T follicular helper cell (primary cell): ENCODE measurements at regions not wholly inside any gene's neighbourhood (a gene's known extent, or its start where the extent isn't known, plus 50 kb on each side); places are given as distances from the start of the nearest gene placed in this dataset.
"Not testable (repeated sequence)": the region's sequence is repeated elsewhere in the genome, so short reads cannot be mapped to it uniquely, and the experiment has no call there.

Experiments
- DNase-seq: peaks from one replicate; pipeline ENCODE4 v3.0.0-alpha.2; 2020; ENCODE audit warnings: low read depth

DNA sequence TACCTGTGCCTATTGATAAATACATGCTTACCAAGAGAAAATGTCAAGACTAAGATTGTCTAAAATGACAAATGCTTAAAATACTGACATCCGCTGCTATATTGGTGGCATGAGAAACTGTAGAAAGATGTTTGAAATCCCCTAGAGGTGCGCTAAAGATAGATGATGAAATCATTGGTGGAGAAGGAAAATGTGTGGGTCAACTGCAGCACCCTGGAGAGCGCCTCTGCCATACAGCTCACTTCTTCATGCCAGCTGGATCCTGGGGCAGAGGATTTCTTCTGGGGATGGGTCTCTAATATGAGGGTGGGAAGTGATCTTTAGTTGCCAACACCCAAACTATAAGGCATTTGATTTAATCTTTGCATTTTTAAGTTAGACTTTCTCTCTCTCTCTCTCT is 680.4 kb upstream of the POM121L12 start:
- DNase-seq: no peak

DNA sequence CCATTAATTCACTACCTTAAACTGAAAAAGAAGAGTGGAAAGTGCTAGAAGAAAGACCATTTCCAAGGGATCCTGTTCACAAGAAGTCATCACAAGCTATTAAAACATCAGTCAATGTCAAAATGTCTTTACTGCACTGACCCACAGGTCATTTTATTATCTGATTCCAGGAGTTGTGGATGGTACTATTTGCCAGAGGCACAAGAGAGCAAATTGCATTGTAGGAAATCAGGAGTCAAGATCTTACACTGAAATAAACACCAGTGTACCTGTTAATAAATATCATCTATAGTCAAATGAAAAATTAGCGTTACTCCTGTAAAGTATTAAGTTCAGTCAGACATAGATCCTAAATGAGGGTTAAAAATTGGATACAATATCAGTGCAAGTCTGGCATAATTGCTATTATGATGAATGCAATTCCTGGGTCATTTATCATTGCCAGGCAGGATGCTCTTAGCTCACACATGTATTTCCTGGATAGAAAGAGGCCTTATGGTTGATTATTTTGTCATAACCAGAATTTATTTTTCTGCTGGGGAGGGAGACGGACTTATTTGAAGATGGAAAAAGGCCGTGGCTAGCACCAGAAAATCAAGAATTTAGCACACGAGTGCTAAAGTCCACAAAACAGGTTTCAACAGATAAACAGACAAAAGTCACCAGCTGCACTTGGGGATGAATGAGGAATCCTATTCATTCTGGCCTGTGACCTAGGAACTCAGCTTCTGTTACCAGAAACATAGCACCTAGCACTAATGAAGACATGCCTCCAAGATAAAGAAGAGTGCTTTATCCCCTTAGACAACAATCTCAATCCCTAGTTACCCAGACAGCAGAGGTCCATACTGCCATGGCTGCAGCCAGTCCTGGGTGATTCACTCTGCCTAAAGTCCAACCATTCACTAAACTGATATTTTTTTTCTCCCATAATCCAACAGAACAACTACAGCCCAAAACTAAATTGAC is 683.1 kb upstream of the POM121L12 start:
- DNase-seq: no peak

DNA sequence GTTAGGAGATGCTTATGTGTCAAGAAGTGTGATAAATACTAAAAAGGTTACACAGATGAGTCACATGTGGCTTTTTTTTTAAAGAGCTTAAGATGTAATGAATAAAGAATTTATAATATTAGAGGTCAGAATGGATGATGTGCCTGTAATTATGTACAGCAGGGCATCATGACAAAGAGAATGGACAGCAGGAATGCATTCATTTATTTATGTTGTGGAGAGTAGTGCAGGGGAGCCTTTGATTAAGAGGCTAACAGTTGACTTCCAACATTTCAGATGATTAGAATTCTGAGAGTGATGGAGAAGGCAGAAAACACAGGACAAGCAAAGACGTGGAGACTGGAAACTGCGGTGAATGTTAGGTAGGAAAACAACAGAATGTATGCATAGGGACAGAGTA is 691.4 kb upstream of the POM121L12 start:
- no peak for DNase-seq

DNA sequence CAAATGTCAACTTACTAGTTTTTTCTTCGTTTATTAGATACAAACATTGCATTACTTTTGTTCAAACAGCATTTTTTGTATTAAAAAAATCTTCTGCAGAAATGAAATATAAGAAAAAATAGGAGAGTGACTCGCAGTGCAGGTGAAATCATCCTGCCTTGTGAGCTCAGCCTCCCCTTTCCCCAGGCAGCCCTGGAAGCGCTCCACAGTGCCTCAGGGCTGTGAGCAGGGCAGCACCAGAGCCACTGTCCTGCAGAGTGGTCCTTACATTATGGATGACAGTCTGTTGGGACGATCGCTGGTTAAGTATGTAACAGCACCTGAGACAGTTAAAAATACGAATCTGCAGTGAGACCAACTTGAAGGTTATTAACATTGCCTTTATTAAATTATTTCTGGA is 695.4 kb upstream of the POM121L12 start:
- no peak for DNase-seq

DNA sequence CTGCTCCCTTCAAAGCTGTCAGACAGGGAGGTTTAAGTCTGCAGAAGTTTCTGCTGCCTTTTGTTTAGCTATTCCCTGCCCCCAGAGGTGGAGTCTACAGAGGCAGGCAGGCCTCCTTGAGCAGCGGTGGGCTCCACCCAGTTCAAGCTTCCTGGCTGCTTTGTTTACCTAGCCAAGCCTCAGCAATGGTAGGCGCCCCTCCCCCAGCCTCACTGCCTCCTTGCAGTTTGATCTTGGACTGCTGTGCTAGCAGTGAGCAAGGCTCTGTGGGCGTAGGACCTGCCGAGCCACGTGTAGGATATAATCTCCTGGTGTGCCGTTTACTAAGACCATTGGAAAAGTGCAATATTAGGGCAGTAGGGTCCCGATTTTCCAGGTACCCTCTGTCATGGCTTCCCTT is 707.1 kb upstream of the POM121L12 start:
- not testable (repeated sequence) for DNase-seq

DNA sequence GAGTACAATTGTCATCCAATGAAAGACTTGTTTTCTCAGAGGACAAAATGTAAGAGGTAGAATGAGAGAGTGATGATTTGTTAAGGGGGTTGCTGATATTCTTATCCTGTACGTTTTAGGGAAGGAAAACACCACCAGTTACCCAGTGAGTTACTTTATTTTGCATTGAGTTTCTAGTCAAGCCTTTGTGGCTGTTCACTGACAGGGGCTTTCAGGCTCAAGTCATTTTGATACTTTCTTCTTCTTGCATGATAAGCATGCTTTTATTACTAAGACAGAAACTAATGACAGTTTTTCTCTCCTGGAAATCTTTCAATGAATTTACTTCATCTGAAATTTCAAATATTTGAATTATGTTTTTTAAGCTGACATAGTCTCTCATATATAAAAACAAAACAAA is 710.2 kb upstream of the POM121L12 start:
- no peak for DNase-seq

DNA sequence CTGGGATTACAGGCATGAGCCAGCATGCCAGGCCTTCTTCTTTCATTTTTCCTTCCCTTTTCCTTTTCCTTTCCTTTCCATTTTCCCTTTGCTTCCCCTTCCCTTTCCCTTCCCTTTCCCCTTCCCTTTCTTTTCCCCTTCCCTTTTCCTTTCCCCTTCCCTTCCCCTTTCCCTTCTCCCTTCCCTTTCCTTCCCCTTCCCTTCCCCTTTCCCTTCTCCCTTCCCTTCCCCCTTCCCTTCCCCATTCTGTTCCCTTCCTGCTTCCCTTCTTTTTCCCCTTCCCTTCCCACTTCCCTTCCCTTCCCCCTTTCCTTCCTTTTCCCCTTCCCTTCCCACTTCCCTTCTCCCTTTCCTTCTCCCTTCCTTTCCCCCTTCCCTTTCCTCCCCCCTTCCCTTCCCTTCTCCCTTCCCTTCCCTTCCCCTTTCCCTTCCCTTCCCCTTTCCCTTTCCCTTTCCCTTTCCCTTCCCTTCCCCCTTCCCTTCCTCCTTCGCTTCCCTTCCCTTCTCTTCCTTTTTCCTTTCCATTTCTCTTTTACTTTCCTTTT is 712.2 kb upstream of the POM121L12 start:
- no peak for DNase-seq

DNA sequence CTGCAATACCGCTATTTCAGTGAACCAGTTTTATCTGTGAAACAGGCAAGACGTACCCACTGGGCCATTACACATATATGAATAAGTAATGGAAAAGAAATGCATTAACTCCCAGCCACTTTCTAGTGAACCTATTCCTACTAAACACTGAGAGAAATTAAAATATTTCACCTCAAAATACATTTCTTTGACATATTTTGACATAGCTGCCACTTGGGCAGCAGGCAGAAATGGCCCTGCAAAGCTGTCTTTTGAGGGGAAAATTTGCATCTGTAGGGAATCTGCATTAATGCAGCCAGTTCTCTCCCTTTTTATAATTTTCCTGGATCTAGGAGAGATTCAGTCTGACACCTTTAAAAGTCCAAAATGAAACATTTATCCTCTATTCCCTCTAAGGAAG is 714.8 kb upstream of the POM121L12 start:
- no peak for DNase-seq

DNA sequence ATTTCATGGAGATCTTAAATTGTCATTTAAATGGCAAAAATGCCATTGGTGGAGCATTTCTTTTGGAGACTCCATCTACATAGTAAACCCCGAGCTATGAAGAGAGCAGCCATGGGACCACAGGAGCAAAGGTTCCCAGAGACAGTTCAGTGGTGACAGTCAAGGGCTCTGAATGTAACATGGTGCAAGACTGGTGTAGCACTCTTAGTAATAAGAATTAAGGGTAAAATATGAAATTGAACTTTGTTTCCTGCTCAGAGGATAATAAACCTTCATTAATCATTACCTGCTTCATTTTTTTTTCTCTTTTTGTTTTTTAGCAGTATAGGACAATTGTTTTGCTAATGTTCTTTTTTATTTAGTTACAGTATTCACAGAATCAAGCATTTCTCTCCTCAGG is 717.5 kb upstream of the POM121L12 start:
- no peak for DNase-seq

DNA sequence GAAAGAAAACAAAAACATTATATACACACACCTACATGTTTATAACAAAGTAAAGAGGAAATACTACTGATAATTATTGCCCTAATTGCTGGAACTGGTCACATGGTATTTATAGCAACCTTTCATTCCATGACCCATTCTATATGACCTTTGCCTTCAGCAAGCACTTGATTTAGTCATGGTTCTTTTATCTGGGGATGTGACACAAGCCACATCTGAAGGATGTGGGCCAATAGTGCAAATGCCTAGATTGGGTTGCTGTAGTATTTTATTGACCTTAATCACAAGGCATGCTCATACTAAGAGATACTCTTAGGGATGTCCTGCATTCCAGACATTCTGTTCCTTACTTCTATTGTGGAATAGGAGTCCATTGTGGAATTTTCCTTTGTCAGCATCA is 723.5 kb upstream of the POM121L12 start:
- no peak for DNase-seq

DNA sequence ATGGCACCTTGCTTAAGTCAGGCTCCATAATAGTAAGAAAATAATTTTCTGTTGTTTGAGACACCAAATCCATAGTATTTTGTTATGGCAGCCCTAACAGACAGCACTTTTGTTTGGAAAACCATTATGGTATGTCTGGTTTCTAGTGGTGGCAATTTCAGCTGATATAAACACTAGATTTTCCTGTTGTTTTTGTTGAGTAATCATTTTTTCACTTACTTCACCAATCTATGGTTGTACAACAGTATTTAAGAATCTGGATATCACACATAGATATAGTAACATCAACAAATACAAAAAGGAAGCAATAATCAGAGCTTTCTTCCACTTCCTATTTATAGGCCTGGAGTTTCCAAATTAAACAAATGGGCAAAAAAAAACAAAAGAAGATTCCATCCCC is 725.8 kb upstream of the POM121L12 start:
- no peak for DNase-seq

DNA sequence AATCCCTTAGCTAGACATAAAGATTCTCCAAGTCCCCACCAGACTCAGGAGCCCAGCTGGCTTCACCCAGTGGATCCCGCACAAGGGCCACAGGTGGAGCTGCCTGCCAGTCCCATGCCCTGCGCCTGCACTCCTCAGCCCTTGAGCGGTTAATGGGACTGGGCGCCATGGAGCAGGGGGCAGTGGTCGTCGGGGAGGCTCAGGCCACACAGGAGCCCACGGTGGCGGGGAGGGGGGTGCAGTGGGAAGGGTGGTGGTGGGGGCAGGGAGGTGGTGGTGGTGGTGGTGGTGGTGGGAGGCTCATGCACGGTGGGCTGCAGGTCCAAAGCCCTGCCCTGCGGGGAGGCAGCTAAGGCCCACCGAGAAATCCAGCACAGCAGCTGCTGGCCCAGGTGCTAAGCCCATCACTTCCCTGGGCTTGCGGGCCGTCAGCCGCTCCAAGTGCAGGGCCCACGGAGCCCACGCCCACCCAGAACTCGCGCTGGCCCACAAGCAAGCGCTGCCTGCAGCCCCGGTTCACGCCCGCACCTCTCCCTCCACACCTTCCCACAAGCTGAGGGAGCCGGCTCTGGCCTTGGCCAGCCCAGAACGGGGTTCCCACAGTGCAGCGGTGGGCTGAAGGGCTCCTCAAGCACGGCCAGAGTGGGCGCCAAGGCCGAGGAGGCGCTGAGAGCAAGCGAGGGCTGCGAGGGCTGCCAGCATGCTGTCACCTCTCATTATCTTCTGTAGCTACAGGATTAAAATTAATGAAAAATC is 732.5 kb upstream of the POM121L12 start:
- DNase-seq: no peak

DNA sequence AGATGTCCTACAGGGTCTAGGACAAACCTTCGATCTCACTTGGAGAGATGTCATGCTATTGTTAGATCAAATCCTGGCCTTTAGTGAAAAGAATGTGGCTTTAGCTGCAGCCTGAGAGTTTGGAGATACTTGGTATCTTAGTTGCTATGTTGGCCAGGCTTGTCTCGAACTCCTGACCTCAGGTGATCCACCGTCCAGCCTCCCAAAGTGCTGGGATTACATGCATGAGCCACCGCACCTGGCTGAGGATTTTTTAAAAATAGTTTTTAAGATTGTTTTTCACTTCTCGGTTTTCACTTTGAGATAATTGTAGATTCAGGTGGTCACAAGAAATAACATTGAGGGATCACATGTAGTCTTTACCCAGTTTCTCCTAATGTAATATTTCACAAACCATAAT is 738.3 kb upstream of the POM121L12 start:
- no peak for DNase-seq

DNA sequence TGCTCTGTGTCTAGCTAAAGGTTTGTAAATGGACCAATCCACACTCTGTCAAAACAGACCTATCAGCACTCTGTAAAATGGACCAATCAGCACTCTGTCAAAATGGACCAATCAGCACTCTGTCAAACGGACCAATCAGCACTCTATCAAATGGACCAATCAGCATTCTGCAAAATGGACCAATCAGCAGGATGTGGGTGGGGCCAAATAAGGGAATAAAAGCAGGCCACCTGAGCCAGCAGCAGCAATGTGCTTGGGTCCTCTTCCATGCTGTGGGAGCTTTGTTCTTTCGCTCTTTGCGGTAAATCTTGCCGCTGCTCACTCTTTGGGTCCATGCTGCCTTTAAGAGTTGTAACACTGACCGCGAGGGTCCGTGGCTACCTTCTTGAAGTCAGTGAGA is 740.5 kb upstream of the POM121L12 start:
- DNase-seq: no peak

DNA sequence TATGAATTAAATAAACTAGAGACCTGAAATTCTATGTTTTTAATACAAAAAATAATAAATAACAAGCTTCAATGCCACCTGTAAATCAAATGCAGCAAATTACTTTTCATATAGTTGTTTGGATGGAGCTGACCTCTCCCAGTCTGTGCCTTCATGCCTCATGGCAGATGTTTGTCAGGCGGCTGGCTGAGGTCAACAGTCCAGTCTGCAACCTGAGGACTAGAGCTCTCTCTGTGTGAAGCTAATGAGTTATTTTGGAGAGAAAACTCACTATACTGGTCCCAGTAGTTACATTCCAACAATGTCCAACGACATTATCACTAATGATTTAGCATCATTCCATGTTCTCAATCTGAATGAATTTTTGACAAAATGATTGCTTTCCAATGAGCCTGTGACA is 746.2 kb upstream of the POM121L12 start:
- DNase-seq: no peak

DNA sequence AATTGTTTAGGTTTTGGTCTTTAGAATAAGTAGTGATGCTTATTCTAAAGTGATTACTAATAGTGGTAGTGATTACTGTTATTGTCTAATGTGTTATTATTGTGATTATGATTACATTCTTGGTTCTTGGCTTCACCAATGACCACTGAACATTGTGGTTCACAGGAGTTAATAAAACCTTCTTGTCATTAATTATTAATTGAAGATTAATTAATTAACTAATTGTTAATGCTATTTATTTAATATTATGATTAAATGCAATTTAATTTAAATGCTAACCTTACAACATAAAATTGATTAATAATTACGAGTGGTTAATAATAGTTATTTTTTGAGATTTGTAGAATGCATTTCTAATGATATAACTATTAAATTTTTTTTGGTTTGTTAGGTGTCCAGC is 747.7 kb upstream of the POM121L12 start:
- DNase-seq: no peak

DNA sequence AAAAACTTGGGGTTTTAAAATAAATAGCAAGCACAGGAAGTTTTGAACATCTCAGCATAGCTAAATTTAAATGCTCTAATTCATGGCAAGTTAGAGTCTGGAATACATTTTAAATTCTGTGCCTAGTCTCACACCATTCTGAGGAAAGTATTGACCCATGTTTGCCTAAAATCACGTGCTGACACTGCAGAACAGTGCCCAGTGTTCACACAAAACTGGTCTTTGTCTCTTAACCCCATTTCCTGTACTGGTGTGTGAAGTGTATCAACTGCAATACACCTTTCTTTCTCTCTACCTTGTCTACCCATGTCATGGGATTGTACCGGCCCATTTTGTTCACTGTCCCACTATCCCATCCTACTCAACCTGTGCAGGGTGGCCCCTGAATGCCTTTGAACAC is 749.7 kb upstream of the POM121L12 start:
- DNase-seq: no peak

DNA sequence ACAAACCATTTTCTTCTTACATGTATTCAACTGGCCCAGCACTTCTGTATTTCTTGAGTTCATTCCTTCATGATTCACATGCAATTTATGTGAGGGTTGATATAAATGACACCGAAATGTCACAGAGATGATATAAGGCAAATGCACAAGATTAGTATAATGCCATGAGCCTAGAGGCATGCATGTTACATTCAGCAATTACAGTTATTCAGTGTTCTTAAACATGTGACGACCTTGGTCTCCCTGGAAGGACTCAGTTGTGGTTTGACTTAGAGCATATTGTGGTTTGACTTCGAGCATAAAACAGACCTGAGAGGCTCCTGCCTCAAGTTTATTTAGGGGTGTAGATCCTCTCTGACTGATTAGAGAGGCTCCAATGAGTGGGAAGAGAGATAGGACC is 752.1 kb upstream of the POM121L12 start:
- no peak for DNase-seq

DNA sequence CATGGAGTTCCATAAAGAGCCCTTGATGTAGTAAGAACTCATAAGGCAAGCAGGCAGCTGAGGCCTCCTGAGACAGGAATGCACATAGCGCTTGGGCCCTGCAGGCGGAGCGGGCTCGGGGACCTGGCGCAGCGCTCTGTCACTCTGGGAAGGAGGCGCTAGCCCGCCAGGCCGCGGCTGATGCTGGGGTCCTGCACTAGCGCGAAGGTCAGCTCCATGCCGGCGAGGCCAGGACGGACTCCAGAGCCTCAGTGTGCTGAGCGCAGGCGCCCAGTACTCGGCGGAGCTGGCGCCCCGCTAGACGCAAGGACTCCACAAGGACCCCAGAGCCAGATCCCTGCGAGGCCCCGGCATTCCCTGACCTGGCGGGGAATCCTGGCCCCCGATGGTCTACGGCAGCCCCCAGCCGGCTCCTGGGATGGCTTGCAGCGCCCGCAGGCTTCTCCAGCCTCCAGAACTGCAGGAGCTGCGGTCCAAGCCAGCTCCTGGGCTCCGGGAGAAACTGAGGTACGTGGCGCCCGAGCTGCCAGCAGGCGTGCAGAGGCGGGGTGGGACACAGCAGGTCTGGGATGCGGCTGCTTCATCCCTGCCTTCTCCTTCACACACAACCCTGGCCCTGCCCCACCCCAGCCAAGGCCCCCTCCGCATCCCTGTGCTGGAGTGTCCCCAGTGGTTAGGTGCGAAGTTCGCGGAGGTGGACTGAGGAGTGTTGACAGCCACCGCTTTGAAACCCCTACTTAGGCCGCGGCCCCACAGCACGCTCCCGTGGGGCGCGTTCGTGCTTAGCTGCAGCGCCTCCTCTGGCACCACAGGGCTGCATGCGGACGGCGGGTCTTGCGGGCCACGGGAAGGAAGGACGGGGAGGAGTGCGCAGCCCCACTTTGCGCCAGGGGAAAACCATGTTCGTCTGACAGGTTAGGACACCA is 761.5 kb upstream of the POM121L12 start:
- DNase-seq: no peak

DNA sequence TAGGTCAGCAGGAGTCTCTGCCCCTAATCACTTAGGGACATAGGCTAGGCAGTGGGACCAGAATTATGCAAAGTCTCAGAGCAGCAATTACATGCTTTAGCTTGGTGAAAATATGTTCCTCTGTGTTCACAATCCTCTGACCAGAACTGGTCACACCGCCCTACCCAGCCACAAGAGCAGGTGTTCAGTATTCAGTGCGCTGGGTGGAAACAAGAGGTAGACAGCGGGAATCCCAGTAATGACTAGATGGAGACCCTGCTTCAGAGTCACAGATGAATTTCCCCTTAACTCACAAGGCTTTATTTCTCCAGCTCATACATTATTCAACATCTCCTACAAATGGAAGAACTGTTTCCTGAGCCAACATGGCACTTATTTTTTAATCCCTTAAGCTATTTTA is 763.7 kb upstream of the POM121L12 start:
- no peak for DNase-seq

DNA sequence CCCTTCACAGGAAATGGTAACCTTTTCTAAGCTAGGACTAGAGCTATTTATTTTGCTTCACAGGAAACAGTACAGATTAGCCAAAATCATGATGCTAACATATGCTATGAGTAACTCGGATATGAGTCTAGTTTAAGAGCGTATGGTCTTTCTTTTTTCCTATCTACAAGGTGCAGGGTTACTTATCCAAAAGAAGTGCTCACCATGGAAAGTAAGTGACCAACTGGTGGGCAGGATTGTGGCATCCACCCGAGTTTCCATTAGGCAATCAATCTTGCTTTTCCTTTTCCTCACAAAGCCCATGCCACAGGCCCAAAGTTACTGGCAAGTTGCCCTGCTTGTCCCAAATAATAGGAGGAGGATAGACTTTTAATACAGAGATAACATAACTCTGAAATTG is 765.1 kb upstream of the POM121L12 start:
- DNase-seq: no peak

DNA sequence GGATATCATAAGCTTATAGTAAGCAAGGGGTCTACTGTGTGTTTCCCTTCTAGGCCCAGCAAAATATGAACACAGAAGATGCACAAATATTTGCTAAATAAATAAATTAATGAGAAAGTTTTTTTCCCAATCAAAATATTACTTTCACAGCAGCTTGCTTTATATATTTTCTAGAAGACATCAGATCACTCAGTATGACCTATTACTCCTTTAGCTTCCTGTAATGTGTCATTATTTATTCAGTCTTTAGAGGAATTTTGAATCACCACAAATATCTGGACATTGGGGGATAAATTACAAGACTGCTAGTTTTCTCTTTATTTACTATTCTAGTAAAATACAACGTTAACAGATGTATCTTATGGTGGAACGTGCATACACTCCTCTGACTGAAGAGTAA is 765.8 kb upstream of the POM121L12 start:
- no peak for DNase-seq
